Activated CD8-positive, alpha-beta memory T cell treated with anti-CD3 and anti-CD28 coated beads, Interleukin-2, amount 10 ng/mL, durations not matched to agents 7 days and 5 days (primary cell): ENCODE measurements at regions not wholly inside any gene's neighbourhood (a gene's known extent, or its start where the extent isn't known, plus 50 kb on each side); places are given as distances from the start of the nearest gene placed in this dataset.

Experiments used
- ATAC-seq: fragments of 150-1000 bp; cut with Tn5 transposase; one replicate; pipeline ENCODE4 v1.10.0; 2021; ENCODE audit warnings: moderate library complexity
- CTCF ChIA-PET: fragments of 350-600 bp; sonication (Branson Sonifier 250); formaldehyde crosslinking; loops from one replicate; lab custom pipeline; 2021; ENCODE audit warnings: antibody characterized with exemption; lab: Charles Lee
- DNase-seq: peaks from one replicate; pipeline ENCODE4 v3.0.0-alpha.2; 2020
- H3K27ac Mint-ChIP-seq: one replicate; pipeline ENCODE4 v1.8.0; 2021; ENCODE audit warnings: mild to moderate bottlenecking, mixed read lengths
- H3K27me3 Mint-ChIP-seq: one replicate; pipeline ENCODE4 v1.8.0; 2021; ENCODE audit warnings: mixed read lengths
- H3K36me3 Mint-ChIP-seq: one replicate; pipeline ENCODE4 v1.8.0; 2021; ENCODE audit warnings: mild to moderate bottlenecking, mixed read lengths
- H3K4me1 Mint-ChIP-seq: one replicate; pipeline ENCODE4 v1.8.0; 2021; ENCODE audit warnings: mixed read lengths
- H3K4me3 Mint-ChIP-seq: one replicate; pipeline ENCODE4 v1.8.0; 2021; ENCODE audit warnings: mild to moderate bottlenecking, moderate library complexity, mixed read lengths
- H3K9me3 Mint-ChIP-seq: one replicate; pipeline ENCODE4 v1.8.0; 2022; ENCODE audit warnings: low read depth, mixed read lengths

DNA sequence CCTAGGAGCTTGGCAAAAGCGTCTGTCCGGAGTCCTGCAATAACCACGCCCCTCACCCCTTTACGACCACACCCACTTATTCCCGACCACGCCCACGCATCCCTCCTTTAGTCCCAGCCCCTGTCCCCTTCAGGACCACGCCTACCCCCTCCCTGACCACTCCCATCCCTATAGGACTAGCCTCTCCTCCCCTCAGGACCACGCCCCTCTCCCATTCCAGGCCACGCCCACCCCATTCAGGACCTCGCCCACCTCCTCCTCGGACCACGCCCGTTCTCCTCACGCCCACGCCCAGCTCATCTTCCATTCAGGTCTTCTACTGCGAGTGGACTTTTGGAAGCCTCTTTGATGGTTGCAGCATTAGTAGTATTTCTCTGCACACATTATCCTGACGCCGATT, 131.2 kb upstream of the STX18 start:
- CTCF ChIA-PET: no interaction called here
- ATAC-seq (no peak), DNase-seq (no peak)
- Mint-ChIP-seq H3K36me3 (no peaks in the 10 kb centered on the region), H3K4me3 (no peak overlapping the region), H3K27ac (no peak overlapping the region), H3K9me3 (no peaks in the 10 kb centered on the region), H3K27me3 (peaks cover 2% of the 10 kb centered on the region), H3K4me1 (no peaks in the 10 kb centered on the region)

DNA sequence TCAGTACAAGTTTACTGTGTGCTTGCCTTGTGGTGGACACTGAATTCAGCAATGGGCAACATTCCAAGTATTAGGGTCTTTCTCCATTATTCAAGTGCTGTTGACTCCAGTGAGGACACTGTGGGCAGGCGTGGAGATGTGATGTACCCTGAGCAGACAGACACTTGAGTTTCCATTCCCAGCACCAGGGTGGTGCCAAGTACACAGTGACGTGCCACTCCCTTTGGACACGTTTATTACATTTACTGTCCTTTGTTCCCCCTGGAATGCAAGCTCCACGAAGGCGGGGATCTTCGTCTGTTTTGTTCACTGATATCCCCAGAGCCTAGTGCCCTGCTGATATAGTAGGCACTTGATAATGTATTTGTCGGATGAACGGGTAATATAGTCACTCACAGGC, 130.6 kb upstream of the STX18 start:
- Mint-ChIP-seq H3K9me3 (no peaks in the 10 kb centered on the region), H3K36me3 (no peaks in the 10 kb centered on the region), H3K27ac (no peak overlapping the region), H3K4me1 (no peaks in the 10 kb centered on the region), H3K27me3 (no peaks in the 10 kb centered on the region), H3K4me3 (no peak overlapping the region)
- ATAC-seq (no peak), DNase-seq (no peak)
- CTCF ChIA-PET: no interaction called here

DNA sequence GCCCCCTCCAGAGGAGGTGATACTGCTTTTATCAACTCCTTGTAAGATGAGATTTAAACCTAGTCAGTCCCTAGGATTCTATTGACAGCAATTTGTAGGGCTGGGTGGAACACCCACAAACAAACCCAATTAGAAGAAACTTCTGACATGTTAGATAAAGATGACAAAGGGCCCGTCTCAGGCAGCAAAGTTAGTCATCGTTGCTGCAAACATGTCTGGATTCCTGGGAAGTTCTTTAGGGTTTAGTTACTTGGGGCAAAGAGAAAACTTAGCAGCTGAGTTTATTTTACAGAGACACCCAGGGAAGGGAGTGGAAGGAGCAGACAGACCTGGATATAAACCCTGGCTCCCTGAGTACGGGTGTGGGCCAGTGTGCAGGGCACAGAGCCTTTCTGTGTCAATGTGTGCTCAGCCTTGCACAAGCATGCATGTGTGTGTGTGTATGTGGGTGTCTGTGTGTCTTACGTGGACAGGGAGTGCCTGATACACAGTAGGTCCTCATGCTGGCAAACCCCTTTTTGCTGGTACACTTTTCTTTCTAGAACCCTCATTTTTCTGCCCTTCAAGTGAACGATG, 130.0 kb upstream of the STX18 start:
- CTCF ChIA-PET: no interaction called here
- ATAC-seq (no peak), DNase-seq (no peak)
- no peak overlapping the region for H3K27ac Mint-ChIP-seq
- no peak overlapping the region for H3K4me3 Mint-ChIP-seq
- no peaks in the 10 kb centered on the region for H3K27me3 Mint-ChIP-seq
- no peaks in the 10 kb centered on the region for H3K36me3 Mint-ChIP-seq
- no peaks in the 10 kb centered on the region for H3K4me1 Mint-ChIP-seq
- H3K9me3 Mint-ChIP-seq: no peaks in the 10 kb centered on the region

DNA sequence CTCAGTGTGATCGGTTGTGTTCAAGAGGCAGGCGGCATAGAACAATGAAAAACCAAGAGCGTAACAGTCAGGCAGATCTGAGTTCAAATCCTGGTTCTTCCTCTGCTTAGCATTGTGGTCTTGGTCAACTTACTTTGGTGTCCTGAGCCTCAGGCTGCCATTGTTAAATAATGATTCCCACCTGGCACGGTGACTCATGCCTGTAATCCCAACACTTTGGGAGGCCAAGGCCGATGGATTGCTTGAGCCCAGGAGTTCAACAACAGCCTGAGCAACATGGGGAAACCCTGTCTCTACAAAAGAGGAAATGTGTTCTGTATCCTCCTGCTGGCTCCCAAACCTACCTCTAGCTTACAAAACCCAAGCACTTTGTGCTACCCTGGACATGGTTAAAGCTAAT, 129.0 kb upstream of the STX18 start:
- Mint-ChIP-seq H3K27ac (no peak overlapping the region), H3K9me3 (no peaks in the 10 kb centered on the region), H3K36me3 (no peaks in the 10 kb centered on the region), H3K27me3 (no peaks in the 10 kb centered on the region), H3K4me3 (no peak overlapping the region), H3K4me1 (no peaks in the 10 kb centered on the region)
- CTCF ChIA-PET: no interaction called here
- DNase-seq (no peak), ATAC-seq (no peak)

DNA sequence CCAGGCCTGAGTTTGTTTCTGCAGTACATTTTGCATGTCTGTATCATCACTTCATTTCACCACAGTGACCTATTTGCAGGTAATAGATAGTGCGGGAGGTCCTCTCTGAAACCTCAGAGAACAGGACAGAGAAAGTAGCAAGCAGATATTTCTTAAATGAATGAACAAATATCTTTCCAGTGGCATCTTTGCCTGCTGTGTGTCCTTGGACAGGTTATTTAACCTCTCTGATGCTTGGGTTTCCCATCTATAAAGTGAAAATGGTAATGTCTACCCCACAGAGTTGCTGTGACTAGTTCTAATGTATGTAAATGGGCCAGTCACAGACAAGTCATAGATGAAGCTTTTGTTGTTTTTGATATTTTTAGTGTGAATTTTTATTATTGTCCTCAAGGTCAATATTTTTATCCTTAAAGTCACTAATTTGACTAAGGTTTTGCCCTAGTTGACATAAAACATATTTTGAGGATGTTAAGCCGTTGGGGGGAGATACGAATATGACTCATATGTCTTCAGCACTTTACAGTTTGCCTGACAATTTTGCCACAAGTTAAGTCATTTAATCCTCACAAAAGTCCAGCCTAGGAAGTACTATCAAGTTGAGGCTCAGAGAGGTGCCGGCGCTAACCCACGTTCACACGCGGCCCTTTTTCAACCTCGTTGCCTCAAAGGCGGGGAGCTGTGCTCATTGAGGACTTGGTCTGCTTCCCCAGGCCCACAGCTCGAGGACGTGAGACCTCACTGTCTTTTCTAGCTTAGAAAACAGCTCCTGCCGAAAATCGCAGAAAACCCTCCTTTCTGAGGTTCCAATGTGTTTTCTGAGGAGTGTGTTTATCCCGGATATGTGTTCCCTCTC, 126.7 kb upstream of the STX18 start:
- CTCF ChIA-PET: interaction anchor here (1.0 to 1.6 kb wide), 5 partner anchors 9 to 94 kb away, joined by 3 to 4 read pairs (median 3); no protein-coding TSS in a partner anchor
- no peak overlapping the region for H3K4me3 Mint-ChIP-seq
- DNase-seq: no peak
- H3K9me3 Mint-ChIP-seq: no peaks in the 10 kb centered on the region
- no peaks in the 10 kb centered on the region for H3K36me3 Mint-ChIP-seq
- no peak for ATAC-seq
- no peak overlapping the region for H3K27ac Mint-ChIP-seq
- no peaks in the 10 kb centered on the region for H3K4me1 Mint-ChIP-seq
- no peaks in the 10 kb centered on the region for H3K27me3 Mint-ChIP-seq

DNA sequence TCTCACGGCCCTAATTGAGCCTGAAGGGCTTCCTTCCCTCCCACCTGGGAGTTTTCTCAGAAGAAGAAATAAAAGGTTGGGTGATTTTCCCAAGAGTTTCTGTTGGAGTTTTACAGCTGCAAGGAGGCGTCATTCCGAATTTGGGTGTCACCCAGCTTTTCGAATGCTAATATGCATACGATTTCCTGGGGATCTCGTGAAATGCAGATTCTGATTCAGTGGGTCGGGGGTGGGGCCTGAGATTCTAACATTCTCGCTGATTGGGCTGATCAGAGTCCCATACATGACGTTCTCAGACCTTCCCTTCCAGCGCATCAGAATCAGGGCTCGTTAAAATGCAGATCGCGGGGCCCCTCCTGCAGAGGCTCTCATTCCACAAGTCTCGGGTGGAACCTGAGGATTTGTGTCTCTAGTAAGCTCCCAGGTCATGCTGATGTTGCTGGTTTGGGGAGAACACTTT, 125.8 kb upstream of the STX18 start:
- Mint-ChIP-seq H3K4me3 (no peak overlapping the region), H3K27ac (no peak overlapping the region), H3K4me1 (no peaks in the 10 kb centered on the region), H3K9me3 (no peaks in the 10 kb centered on the region), H3K36me3 (no peaks in the 10 kb centered on the region), H3K27me3 (no peaks in the 10 kb centered on the region)
- CTCF ChIA-PET: no interaction called here
- ATAC-seq (no peak), DNase-seq (no peak)

DNA sequence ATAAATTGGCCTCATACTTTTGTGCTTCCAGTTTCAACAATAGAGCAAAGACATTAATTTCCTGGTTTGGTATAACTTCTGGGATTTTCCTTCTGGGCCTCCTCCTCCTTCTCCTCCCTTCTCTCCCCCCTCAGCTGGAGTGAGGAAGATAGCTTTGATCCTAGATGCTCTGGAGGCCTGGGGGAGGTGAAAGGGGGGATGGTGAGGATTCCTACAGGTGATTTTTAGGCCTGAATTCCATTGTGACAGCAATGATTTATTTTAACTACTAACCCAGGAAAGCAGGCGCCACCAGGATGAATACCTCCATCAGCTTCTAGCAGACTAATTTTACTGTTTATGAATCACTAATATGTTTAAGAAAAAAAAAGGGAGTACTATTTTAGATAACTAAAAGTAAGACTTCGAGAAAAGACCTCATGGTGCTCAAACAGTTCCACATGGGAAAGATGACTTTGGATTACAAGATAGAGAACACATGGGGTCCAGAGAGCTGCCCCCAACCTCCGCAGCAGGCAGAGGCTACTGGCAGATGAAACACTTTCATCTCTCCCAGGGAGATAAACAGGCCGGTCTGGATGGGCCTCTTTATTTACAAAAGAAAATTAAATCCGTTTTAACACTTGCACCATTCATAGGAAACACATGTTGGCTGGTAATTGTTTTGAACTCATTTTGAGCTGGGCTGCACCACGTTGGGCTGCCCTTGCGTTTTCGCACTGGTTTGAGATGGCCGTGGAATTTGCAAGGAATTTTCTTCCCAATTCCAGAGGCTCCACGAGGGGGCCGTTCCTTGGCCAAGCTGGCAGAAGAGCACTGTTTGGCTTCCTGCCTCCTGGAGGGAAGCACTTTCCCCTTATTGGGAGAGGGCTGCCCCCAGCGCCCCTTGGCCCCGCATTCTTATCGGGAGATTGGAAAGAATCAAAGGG, 125.1 kb upstream of the STX18 start:
- Mint-ChIP-seq H3K27me3 (no peaks in the 10 kb centered on the region), H3K27ac (no peak overlapping the region), H3K36me3 (no peaks in the 10 kb centered on the region), H3K9me3 (no peaks in the 10 kb centered on the region), H3K4me1 (no peaks in the 10 kb centered on the region), H3K4me3 (no peak overlapping the region)
- no peak for DNase-seq
- no peak for ATAC-seq
- CTCF ChIA-PET: no interaction called here

DNA sequence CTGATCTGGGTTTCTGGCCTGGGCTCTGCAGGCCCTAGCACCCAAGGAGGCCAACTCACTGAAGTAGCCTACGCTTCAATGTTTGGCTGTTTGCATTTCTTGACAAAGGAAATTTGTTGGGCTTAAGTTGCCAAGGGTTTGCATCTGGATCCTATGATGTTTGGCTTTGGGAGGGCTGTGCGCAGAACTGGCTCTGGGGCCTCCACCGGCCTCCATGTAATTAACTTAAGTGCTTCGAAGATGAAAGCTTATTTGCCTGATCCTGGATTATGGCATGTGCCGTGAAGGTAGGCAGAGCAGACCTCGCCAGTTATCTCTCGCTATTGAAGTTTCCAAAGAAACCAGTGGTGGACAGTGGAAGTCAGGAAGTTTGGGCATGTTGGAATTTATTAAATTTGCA, 124.3 kb upstream of the STX18 start:
- Mint-ChIP-seq H3K36me3 (no peaks in the 10 kb centered on the region), H3K27me3 (no peaks in the 10 kb centered on the region), H3K9me3 (no peaks in the 10 kb centered on the region), H3K4me1 (no peaks in the 10 kb centered on the region), H3K27ac (no peak overlapping the region), H3K4me3 (no peak overlapping the region)
- ATAC-seq: no peak
- DNase-seq: no peak
- CTCF ChIA-PET: no interaction called here

DNA sequence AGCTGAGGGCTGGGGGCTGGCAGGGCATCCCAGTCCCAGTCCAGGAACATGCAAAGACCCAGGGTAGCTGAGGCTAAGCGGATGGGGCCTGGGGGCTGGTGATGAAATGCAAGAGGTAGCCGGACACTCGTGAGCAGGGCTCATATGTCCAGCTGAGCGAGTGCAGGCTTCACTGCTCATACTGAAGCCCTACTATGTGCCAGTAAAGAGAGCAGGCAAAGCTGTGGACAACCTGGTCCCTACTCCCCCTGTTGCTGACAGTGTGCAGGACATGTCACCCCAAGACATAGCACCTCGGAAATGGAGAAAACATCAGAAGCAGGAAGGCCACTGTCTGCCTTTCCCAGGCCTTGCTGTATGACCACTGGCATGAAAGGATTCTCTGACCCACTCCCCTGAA, 122.4 kb upstream of the STX18 start:
- no peak for DNase-seq
- CTCF ChIA-PET: no interaction called here
- no peaks in the 10 kb centered on the region for H3K27me3 Mint-ChIP-seq
- H3K27ac Mint-ChIP-seq: no peak overlapping the region
- ATAC-seq: no peak
- no peaks in the 10 kb centered on the region for H3K4me1 Mint-ChIP-seq
- H3K4me3 Mint-ChIP-seq: no peak overlapping the region
- H3K9me3 Mint-ChIP-seq: no peaks in the 10 kb centered on the region
- H3K36me3 Mint-ChIP-seq: no peaks in the 10 kb centered on the region

DNA sequence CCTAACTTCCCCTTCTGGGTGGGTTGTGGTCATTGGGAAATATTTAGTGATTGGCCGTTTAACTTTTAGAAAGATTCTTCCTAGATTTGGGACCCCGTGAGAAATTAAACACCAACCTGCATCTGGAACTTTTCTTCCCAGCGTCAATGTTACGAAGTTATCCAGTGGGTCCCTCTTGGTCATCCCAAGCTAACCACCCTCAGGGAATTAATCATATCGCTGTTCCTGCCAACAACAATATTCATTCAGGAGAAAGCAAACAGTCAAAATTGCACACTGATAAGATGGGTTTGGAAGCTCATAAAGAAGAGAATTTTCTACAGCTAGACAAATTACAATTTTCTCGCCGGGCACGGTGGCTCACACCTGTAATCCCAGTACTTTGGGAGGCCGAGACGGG, 121.2 kb upstream of the STX18 start:
- Mint-ChIP-seq H3K27ac (no peak overlapping the region), H3K9me3 (no peaks in the 10 kb centered on the region), H3K36me3 (no peaks in the 10 kb centered on the region), H3K4me1 (no peaks in the 10 kb centered on the region), H3K27me3 (no peaks in the 10 kb centered on the region), H3K4me3 (no peak overlapping the region)
- ATAC-seq (no peak), DNase-seq (no peak)
- CTCF ChIA-PET: no interaction called here

DNA sequence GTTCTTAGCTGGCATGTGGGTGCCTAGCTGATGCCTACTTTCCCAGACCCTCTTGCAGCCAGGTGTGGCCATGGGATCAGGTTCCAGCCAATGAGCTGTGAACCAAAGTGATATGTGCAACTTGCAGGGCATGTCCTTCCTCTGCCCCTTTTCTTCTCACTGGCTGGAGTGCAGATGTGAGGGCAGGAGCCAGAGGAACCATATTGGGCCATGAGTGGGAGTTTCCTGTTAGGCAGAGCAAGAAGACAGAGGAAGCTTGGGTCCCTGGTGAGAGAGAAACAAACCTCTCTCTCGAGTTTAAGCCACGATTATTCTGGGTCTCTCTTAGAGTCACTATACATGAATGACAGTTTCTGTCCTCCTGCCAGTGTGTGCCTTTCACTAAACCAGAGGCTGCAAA, 120.4 kb upstream of the STX18 start:
- no peaks in the 10 kb centered on the region for H3K36me3 Mint-ChIP-seq
- H3K4me1 Mint-ChIP-seq: no peaks in the 10 kb centered on the region
- no peak overlapping the region for H3K27ac Mint-ChIP-seq
- no peak overlapping the region for H3K4me3 Mint-ChIP-seq
- no peaks in the 10 kb centered on the region for H3K9me3 Mint-ChIP-seq
- ATAC-seq: no peak
- CTCF ChIA-PET: no interaction called here
- DNase-seq: no peak
- H3K27me3 Mint-ChIP-seq: no peaks in the 10 kb centered on the region

DNA sequence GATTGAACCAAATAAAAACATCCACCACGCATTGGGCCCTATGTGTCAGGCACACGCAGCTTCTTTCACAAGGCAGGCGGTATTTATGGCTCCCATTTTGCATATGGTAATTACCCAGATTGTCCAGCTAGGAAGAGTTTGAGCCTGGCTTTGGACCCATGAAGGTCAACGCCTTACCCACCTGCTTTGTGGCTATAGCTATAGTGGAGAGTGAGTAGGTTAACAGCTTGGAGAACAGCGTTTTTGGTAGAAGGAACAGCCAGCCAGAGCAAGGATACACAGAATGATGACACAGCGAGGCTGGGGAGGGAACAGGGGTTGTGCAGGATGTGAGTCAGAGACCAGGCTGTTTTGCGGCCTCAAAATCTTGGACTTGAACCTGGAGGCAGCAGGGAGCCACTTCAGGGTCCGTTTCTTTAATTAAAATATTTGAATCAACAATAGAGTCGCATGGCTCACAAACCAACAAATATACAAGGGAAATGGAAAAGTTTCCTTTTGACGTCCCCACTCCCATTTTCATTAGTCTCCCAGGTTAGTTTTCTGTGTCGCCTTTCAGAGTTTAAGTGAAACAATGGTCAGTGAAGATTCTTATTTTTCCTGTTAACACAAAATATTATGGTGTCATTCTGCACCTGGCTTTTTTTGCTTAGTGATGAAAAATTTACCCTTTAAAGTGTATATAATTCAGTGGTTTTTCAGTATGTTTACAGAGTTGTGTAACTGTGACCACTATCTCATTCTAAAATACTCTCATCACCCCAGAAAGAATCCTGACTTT, 118.2 kb upstream of the STX18 start:
- Mint-ChIP-seq H3K27ac (no peak overlapping the region), H3K27me3 (no peaks in the 10 kb centered on the region), H3K9me3 (no peaks in the 10 kb centered on the region), H3K4me1 (no peaks in the 10 kb centered on the region), H3K36me3 (no peaks in the 10 kb centered on the region), H3K4me3 (no peak overlapping the region)
- DNase-seq: no peak
- ATAC-seq: no peak
- CTCF ChIA-PET: no interaction called here

DNA sequence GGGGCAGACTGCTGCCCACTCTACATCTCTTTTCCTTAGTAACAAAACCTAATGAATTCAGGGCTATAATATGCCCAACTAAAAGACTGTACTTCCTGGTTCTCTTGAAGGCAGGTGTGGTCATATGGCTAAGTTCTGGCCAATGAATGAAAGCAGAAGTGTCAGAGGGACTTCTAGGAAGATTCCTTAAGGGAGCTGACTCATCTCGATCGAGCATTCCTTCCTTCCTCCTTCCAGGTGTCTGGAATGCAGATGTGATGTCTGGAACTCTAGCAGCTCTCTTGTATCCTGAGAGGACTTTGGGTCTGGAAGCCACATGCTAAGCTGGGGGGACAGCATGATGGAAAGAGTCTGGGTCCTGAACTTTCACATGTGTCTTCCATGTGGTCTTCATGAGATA, 116.2 kb upstream of the STX18 start:
- CTCF ChIA-PET: no interaction called here
- DNase-seq: no peak
- no peaks in the 10 kb centered on the region for H3K9me3 Mint-ChIP-seq
- ATAC-seq: no peak
- H3K36me3 Mint-ChIP-seq: no peaks in the 10 kb centered on the region
- no peak overlapping the region for H3K27ac Mint-ChIP-seq
- no peaks in the 10 kb centered on the region for H3K4me1 Mint-ChIP-seq
- H3K4me3 Mint-ChIP-seq: no peak overlapping the region
- no peaks in the 10 kb centered on the region for H3K27me3 Mint-ChIP-seq
